ENCODE measurements at regions not wholly inside any gene's neighbourhood (a gene's known extent, or its start where the extent isn't known, plus 50 kb on each side); places are given as distances from the start of the nearest gene placed in this dataset.

GRCh38 chr4:18954538-18954937 lies 933.0 kb upstream of the LCORL start:
- TF ChIP-seq EP300 (IDR thresholded peaks at IDR 0.05): no peak
- TF ChIP-seq CTCF (IDR thresholded peaks at IDR 0.05): no peak
- no peak for TF ChIP-seq POLR2A (IDR thresholded peaks at IDR 0.05)
